C4-2B (cell line): ENCODE measurements at regions not wholly inside any gene's neighbourhood (a gene's known extent, or its start where the extent isn't known, plus 50 kb on each side); places are given as distances from the start of the nearest gene placed in this dataset.

Source experiments
- ZFX ChIP-seq: fragments of 450-650 bp; IDR thresholded peaks from 2 replicates; pipeline ENCODE4 v1.6.1; 2017
- TF ChIP-seq, protein P1 (sequence below): fragments of 450-650 bp; conservative IDR thresholded peaks from 2 replicates; pipeline ENCODE4 v1.5.1; 2017; ENCODE audit warnings: mild to moderate bottlenecking

DNA sequence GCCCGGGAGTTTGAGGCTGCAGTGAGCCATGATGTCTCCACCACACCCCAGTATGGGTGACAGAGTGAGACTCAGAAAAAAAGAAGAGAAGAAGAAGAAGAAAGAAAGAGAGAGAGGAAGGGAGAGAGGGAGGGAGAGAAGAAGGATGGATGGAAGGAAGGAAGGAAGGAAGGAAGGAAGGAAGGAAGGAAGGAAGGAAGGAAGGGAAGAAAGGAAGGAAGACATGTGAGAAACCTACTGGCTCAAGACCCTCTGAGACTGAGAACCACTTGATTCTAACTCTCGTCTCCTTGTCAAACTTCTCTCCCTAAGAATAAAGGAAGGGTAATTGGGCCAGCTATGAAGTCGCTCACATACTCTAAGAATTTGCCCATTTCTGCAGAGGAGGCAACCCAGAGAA is 148.1 kb upstream of the UBE2E1 start:
- TF ChIP-seq, protein P1, sequence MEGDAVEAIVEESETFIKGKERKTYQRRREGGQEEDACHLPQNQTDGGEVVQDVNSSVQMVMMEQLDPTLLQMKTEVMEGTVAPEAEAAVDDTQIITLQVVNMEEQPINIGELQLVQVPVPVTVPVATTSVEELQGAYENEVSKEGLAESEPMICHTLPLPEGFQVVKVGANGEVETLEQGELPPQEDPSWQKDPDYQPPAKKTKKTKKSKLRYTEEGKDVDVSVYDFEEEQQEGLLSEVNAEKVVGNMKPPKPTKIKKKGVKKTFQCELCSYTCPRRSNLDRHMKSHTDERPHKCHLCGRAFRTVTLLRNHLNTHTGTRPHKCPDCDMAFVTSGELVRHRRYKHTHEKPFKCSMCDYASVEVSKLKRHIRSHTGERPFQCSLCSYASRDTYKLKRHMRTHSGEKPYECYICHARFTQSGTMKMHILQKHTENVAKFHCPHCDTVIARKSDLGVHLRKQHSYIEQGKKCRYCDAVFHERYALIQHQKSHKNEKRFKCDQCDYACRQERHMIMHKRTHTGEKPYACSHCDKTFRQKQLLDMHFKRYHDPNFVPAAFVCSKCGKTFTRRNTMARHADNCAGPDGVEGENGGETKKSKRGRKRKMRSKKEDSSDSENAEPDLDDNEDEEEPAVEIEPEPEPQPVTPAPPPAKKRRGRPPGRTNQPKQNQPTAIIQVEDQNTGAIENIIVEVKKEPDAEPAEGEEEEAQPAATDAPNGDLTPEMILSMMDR, result no peak
- TF ChIP-seq ZFX, result no peak
